Skin epidermis (tissue), 12 donors: ENCODE measurements at regions not wholly inside any gene's neighbourhood (a gene's known extent, or its start where the extent isn't known, plus 50 kb on each side); places are given as distances from the start of the nearest gene placed in this dataset.

Experiments used
- H3K27ac ChIP-seq, 21 experiments: fragments of 200-600 bp; sonication (generic) in 11 of 21; one replicate each; pipeline ENCODE4 v1.5.0; 2020; ENCODE audit warnings: mild to moderate bottlenecking in 3 of 21, inconsistent platforms in 2 of 21, moderate library complexity in 2 of 21
- H3K4me3 ChIP-seq, 7 experiments: fragments of 200-600 bp; sonication (generic) in 2 of 7; one replicate each; pipeline ENCODE4 v1.5.0; 2020; ENCODE audit warnings: inconsistent platforms in 2 of 7, mild to moderate bottlenecking in 2 of 7, moderate library complexity in 1 of 7

GRCh38 chr13:47299304-47299703 lies 402.5 kb upstream of the HTR2A start:
- no peak overlapping the region for H3K27ac ChIP-seq
- no peak overlapping the region for H3K4me3 ChIP-seq

DNA sequence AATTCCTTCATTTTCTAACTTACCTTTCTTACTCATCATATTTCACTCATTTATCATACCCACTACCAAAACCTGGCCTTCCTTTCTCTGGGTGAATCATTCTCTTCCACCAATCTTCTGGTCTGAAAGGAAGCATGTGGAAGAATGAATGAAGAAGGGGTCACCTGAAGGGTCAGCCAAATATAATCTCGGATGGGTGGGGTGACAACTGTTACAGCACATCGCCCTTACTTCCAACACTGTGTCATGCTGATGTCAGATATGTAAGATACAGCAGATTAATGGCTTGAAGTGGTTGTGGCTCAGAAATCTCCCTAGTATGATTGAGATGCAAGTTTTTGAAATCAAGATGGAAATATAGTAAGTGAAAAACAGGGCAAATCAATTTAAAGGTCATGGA lies 401.7 kb upstream of the HTR2A start:
- Histone ChIP-seq H3K27ac (no peak overlapping the region), H3K4me3 (no peak overlapping the region)

DNA sequence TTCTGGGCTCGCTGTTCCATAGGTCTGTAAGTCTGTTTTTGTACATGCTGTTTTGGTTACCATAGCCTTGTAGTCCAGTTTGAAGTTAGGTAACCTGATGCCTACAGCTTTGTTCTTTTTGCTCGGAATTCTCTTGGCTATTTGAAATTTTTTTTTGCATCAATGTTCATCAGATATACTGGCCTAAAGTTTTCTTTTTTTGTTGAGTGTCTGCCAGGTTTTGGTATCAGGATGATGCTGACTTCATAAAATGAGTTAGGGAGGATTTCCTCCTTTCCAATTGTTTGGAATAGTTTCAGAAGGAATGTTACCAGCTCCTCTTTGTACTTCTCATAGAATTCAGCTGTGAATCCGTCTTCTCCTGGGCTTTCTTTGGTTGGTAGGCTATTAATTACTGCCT lies 397.8 kb upstream of the HTR2A start:
- H3K4me3 ChIP-seq: no peak overlapping the region
- H3K27ac ChIP-seq: no peak overlapping the region

DNA sequence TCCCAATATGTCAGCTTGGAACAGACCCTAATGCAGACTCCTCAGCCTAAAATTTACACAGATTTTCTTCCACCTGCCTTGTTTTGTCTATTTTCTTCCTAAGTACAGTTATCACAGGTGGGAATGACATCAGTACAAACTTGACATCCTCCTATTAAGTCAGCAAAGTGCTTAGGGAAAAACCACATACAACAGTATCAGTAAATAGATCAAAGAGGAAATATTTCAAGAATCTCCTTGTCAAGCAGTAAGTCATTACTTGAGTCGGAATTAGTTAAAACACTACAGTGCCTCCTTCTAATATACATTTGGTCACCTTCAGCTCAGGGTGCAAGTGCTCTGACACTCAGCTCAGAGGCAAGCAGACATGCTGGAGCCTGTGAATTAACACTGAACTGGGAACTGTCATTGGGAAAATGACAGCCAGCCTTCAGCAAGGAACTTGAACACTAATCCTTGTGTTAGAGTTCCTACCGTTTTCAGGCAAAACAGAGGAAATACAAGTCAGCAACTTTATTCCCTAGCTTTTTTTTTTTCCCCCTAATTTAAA lies 394.3 kb upstream of the HTR2A start:
- Histone ChIP-seq H3K27ac (no peak overlapping the region), H3K4me3 (no peak overlapping the region)

- no peak overlapping the region for H3K4me3 ChIP-seq
- no peak overlapping the region for H3K27ac ChIP-seq
These were observed 392.7 kb upstream of the HTR2A start for GRCh38 chr13:47289567-47289966.

DNA sequence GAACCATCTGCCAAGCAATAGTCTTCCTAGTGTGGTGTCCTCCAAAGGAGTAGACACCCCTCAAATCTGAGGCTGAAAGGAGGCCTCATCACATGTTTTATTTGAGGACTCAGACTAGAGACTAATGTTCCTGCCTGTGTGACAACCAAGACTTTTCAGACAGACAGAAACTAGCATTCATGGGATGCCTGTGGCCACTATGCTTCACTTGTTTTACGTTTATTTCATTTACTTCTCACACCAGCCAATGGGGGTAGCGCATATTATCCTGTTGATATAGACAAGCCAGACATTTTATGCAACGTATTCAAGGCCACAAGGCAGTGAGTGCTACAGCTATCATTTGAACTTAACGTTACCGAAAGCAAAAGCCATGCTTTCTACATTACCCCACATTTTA lies 391.7 kb upstream of the HTR2A start:
- Histone ChIP-seq H3K27ac (no peak overlapping the region), H3K4me3 (no peak overlapping the region)

GRCh38 chr13:47287291-47287751 lies 390.5 kb upstream of the HTR2A start:
- no peak overlapping the region for H3K4me3 ChIP-seq
- H3K27ac ChIP-seq: no peak overlapping the region

DNA sequence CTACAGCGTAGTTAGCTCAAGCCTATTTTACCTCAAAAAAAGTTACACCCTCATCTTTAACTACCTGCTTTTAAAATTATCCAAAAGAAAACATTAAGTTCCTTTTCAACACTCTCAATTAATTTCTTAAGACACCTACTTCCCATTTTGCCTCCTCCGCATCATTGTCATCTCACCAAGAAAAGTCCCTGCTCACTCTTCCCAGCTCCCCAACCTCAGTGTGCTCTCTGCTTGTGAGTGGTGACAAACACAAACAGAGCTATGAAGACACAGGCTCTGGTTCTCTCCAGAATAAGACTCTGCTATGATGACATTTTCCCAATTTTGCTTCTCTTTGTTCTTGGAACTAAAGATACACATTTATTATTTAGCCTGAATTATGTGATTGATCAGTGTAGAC lies 385.1 kb upstream of the HTR2A start:
- Histone ChIP-seq H3K27ac (no peak overlapping the region), H3K4me3 (no peak overlapping the region)

- Histone ChIP-seq H3K27ac (no peak overlapping the region), H3K4me3 (no peak overlapping the region)
These were observed 383.1 kb upstream of the HTR2A start for GRCh38 chr13:47279920-47280319.

GRCh38 chr13:47277774-47278173 lies 380.9 kb upstream of the HTR2A start:
- no peak overlapping the region for H3K27ac ChIP-seq
- H3K4me3 ChIP-seq: no peak overlapping the region

DNA sequence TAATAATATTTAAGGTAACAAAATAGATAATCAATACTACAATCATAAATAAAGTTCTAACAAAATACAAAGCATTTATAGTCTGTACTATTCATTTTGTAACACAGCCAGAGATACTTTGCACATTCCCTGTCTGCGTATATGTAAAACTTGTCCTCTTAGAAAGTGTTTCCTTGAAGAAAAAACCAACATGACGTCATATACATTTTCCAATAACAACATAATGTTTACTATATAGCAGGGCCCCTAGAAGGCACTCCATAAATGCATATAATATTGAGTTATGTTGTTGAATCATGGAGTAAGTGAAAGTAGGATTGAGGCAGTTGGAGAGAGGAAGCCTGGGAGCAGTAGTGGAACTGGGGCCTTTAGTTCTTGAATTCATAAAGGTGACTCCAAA lies 371.4 kb upstream of the HTR2A start:
- Histone ChIP-seq H3K27ac (no peak overlapping the region), H3K4me3 (no peak overlapping the region)

GRCh38 chr13:47258384-47258783 lies 361.5 kb upstream of the HTR2A start:
- Histone ChIP-seq H3K4me3 (no peak overlapping the region), H3K27ac (no peak overlapping the region)

DNA sequence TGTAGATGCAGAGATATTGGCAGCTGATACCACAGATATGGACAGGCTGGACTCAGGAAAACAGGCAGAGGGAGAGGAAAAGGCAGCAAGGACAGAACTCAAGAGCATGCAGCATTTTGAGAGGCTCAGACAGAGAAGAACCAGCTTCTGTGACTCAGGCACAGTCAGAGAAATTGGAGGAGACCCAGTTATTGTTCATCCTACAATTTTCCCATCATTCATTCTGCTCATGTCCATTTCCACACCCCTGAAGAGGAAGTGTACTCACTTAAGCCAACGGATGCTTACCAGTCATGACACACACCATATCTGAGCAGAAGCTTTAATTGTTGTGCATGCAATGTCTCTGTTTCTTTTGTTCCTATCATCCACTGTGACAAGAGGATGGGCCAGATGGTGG lies 359.8 kb upstream of the HTR2A start:
- H3K27ac ChIP-seq: no peak overlapping the region

GRCh38 chr13:47252627-47253026 lies 355.8 kb upstream of the HTR2A start:
- Histone ChIP-seq H3K27ac (peak overlapping the region in 2 of 21 experiments; percentile 37 to 69), H3K4me3 (no peak overlapping the region)

More for the DNA sequence above, 359.8 kb upstream of the HTR2A start:
- H3K4me3 ChIP-seq: no peak overlapping the region

DNA sequence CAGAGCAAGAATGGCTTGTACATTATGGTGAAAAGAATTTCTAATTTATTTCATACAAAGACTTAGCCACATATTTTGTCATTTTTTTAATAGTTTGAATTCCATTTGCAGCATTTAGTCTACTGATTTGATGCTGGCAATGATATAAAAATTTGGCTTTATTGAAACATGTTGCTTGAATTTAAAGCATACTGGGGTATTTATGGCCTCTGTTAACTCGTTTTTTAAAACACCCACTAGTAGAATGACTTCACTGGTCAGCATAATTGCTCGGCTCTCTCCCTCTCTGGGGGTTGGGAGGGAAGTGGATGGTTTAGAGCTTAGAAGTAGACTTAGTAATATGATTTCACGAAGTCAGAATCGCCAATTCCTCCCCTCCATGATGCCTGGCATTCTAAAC lies 354.9 kb upstream of the HTR2A start:
- Histone ChIP-seq H3K27ac (peak overlapping the region in 3 of 21 experiments; percentile 31 to 69 (median 50)), H3K4me3 (no peak overlapping the region)

DNA sequence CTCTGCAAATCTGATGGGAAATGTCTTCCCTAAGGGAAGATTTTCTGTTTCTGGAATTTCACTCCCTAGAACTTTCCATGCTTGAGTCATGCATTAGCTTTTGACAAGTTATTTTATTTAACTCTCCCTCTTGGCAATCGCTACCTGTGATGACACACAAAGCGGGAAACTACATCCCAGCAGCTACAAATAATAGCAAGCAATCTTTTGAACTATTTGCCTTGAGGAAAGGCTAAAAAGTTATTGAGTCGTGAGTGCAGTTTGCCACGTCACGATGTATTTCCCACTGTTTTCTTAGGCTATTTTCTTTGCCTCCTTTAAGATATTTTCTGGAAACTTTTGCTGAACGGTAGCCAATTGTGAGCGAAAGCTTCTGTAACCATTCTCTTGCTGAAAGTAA lies 353.3 kb upstream of the HTR2A start:
- H3K4me3 ChIP-seq: no peak overlapping the region
- peak overlapping the region in 2 of 21 experiments; percentile 3 to 46 for H3K27ac ChIP-seq

- H3K27ac ChIP-seq: no peak overlapping the region
- no peak overlapping the region for H3K4me3 ChIP-seq
These were observed 352.4 kb upstream of the HTR2A start for GRCh38 chr13:47249266-47249665.

- no peak overlapping the region for H3K27ac ChIP-seq
- H3K4me3 ChIP-seq: no peak overlapping the region
These were observed 344.6 kb upstream of the HTR2A start for GRCh38 chr13:47241446-47241845.

DNA sequence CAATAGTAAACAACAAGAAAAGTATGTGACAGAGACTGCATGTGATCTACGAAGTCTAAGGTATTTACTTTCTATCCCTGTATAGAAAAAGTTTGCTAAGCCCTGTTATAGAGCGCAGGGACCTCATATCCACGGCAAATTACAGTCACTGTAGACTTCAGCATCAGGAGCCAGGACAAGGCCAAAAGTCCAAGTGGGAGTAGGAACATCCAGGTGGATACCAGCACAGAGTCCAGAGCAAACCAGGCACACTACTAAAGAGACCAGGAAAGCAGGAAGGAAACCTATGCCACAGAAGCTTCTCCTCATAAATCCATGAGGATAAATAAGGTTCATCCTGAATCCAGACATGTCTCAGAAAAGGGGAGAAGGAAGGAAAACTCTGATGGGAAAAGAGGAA lies 342.2 kb upstream of the HTR2A start:
- no peak overlapping the region for H3K27ac ChIP-seq
- H3K4me3 ChIP-seq: no peak overlapping the region

GRCh38 chr13:47237571-47237970 lies 340.7 kb upstream of the HTR2A start:
- no peak overlapping the region for H3K27ac ChIP-seq
- no peak overlapping the region for H3K4me3 ChIP-seq

DNA sequence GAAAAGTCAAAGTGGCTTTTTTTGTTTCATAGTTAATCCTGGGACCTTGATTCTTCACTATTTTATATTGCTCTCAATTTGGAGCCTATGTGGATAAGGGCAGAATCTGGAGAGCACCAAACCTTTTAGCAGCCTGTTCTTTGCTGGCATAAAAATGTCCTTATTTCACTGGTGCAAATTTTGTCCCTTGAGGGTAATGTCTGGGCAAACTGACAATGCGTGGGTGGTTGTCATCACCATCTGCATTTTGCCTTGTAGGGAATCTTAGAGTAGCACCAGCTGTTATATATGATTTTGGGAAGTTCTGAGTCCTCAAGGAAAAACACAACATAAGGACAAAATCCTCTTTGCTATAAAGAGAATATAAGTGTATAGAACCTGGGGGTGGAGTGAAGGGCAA lies 336.9 kb upstream of the HTR2A start:
- H3K4me3 ChIP-seq: no peak overlapping the region
- H3K27ac ChIP-seq: no peak overlapping the region

- Histone ChIP-seq H3K27ac (no peak overlapping the region), H3K4me3 (no peak overlapping the region)
These were observed 335.7 kb upstream of the HTR2A start for GRCh38 chr13:47232516-47232915.
